NB4 (cell line): ENCODE measurements at regions not wholly inside any gene's neighbourhood (a gene's known extent, or its start where the extent isn't known, plus 50 kb on each side); places are given as distances from the start of the nearest gene placed in this dataset.

Experiments
- CTCF ChIP-seq: IDR thresholded peaks from one replicate; pipeline ENCODE4 v1.5.1; 2012; ENCODE audit warnings: low read depth, low read length
- MAX ChIP-seq: IDR thresholded peaks from 2 replicates; pipeline ENCODE4 v1.6.1; 2011; ENCODE audit warnings: low read depth, low read length
- MYC ChIP-seq: IDR thresholded peaks from 2 replicates; pipeline ENCODE4 v1.6.1; 2011; ENCODE audit warnings: low read depth, low read length
- POLR2A ChIP-seq: IDR thresholded peaks from 2 replicates; pipeline ENCODE4 v1.6.1; 2011; ENCODE audit warnings: mild to moderate bottlenecking; ENCODE audit not compliant: insufficient read length; ENCODE audit errors: extremely low read depth

GRCh38 chr1:38696371-38696770 lies 163.2 kb downstream of the RRAGC start:
- no peak for TF ChIP-seq MYC
- no peak for TF ChIP-seq CTCF
- no peak for TF ChIP-seq POLR2A
- no peak for TF ChIP-seq MAX
